ENCODE measurements at regions not wholly inside any gene's neighbourhood (a gene's known extent, or its start where the extent isn't known, plus 50 kb on each side); places are given as distances from the start of the nearest gene placed in this dataset.

GRCh38 chr17:72501404-72502370 lies 380.9 kb downstream of the SOX9 start:
- TF ChIP-seq CTCF (IDR thresholded peaks at IDR 0.05; ENCODE audit: insufficient read depth, low read length, poor library complexity, severe bottlenecking) (no peak), EZH2phosphoT487 (conservative IDR thresholded peaks at IDR 0.05; ENCODE audit: low read length) (no peak)
